ENCODE measurements at regions not wholly inside any gene's neighbourhood (a gene's known extent, or its start where the extent isn't known, plus 50 kb on each side); places are given as distances from the start of the nearest gene placed in this dataset.

- no peak overlapping the region for H3K4me3 ChIP-seq (ENCODE audit: control insufficient read depth, low read depth, low read length)
- DNase-seq (ENCODE audit: low read depth): no peak
- TF ChIP-seq CTCF (conservative IDR thresholded peaks at IDR 0.05; ENCODE audit: control insufficient read depth, insufficient read depth, low read depth, low read length): no peak
These were observed 504.7 kb upstream of the PBX1 start for GRCh38 chr1:164054331-164054730.

- no peak for DNase-seq (ENCODE audit: low read depth)
These were observed 500.8 kb upstream of the PBX1 start for GRCh38 chr1:164058198-164058597.

GRCh38 chr1:164061528-164061927 is 497.5 kb upstream of the PBX1 start:
- H3K4me3 ChIP-seq (ENCODE audit: control insufficient read depth, low read depth, low read length): no peak overlapping the region
- DNase-seq (ENCODE audit: low read depth): no peak
- TF ChIP-seq CTCF (conservative IDR thresholded peaks at IDR 0.05; ENCODE audit: control insufficient read depth, insufficient read depth, low read depth, low read length): no peak

More at GRCh38 chr1:164058198-164058597, 500.8 kb upstream of the PBX1 start:
- TF ChIP-seq CTCF (conservative IDR thresholded peaks at IDR 0.05; ENCODE audit: control insufficient read depth, insufficient read depth, low read depth, low read length): no peak
- no peak overlapping the region for H3K4me3 ChIP-seq (ENCODE audit: control insufficient read depth, low read depth, low read length)

- no peak for TF ChIP-seq CTCF (conservative IDR thresholded peaks at IDR 0.05; ENCODE audit: control insufficient read depth, insufficient read depth, low read depth, low read length)
- peak; percentile 47 for DNase-seq (ENCODE audit: low read depth)
- no peak overlapping the region for H3K4me3 ChIP-seq (ENCODE audit: control insufficient read depth, low read depth, low read length)
These were observed 494.5 kb upstream of the PBX1 start for GRCh38 chr1:164064501-164064900.

- DNase-seq (ENCODE audit: low read depth): no peak
- H3K4me3 ChIP-seq (ENCODE audit: control insufficient read depth, low read depth, low read length): no peak overlapping the region
- no peak for TF ChIP-seq CTCF (conservative IDR thresholded peaks at IDR 0.05; ENCODE audit: control insufficient read depth, insufficient read depth, low read depth, low read length)
These were observed 487.7 kb upstream of the PBX1 start for GRCh38 chr1:164071288-164071687.

GRCh38 chr1:164086832-164087231 is 472.2 kb upstream of the PBX1 start:
- DNase-seq (ENCODE audit: low read depth): no peak
- H3K4me3 ChIP-seq (ENCODE audit: control insufficient read depth, low read depth, low read length): no peak overlapping the region
- TF ChIP-seq CTCF (conservative IDR thresholded peaks at IDR 0.05; ENCODE audit: control insufficient read depth, insufficient read depth, low read depth, low read length): no peak

GRCh38 chr1:164087906-164088453 is 471.0 kb upstream of the PBX1 start:
- no peak for DNase-seq (ENCODE audit: low read depth)
- TF ChIP-seq CTCF (conservative IDR thresholded peaks at IDR 0.05; ENCODE audit: control insufficient read depth, insufficient read depth, low read depth, low read length): no peak
- H3K4me3 ChIP-seq (ENCODE audit: control insufficient read depth, low read depth, low read length): no peak overlapping the region

Measured in fibroblast of mammary gland (primary cell).